ENCODE measurements at regions not wholly inside any gene's neighbourhood (a gene's known extent, or its start where the extent isn't known, plus 50 kb on each side); places are given as distances from the start of the nearest gene placed in this dataset.
"Not testable (repeated sequence)": the region's sequence is repeated elsewhere in the genome, so short reads cannot be mapped to it uniquely, and the experiment has no call there.

GRCh38 chr3:98690876-98691275 lies 72.3 kb upstream of the ST3GAL6 start:
- TF ChIP-seq CTCF (conservative IDR thresholded peaks at IDR 0.05; ENCODE audit: low read depth, low read length) = no peak
- DNase-seq (ENCODE audit: low read depth) = no peak
- H3K4me3 ChIP-seq (ENCODE audit: low read depth, low read length) = no peak overlapping the region

GRCh38 chr3:98691897-98692296 lies 71.2 kb upstream of the ST3GAL6 start:
- DNase-seq (ENCODE audit: low read depth) = no peak
- no peak for TF ChIP-seq CTCF (conservative IDR thresholded peaks at IDR 0.05; ENCODE audit: low read depth, low read length)
- no peak overlapping the region for H3K4me3 ChIP-seq (ENCODE audit: low read depth, low read length)

- no peak for TF ChIP-seq CTCF (conservative IDR thresholded peaks at IDR 0.05; ENCODE audit: low read depth, low read length)
- no peak overlapping the region for H3K4me3 ChIP-seq (ENCODE audit: low read depth, low read length)
- no peak for DNase-seq (ENCODE audit: low read depth)
Observed at GRCh38 chr3:98692787-98693473, 70.2 kb upstream of the ST3GAL6 start.

GRCh38 chr3:98695796-98696195 lies 67.3 kb upstream of the ST3GAL6 start:
- H3K4me3 ChIP-seq (ENCODE audit: low read depth, low read length) = no peak overlapping the region
- no peak for DNase-seq (ENCODE audit: low read depth)
- no peak for TF ChIP-seq CTCF (conservative IDR thresholded peaks at IDR 0.05; ENCODE audit: low read depth, low read length)

GRCh38 chr3:98696296-98696695 lies 66.8 kb upstream of the ST3GAL6 start:
- H3K4me3 ChIP-seq (ENCODE audit: low read depth, low read length); DNase-seq (ENCODE audit: low read depth): not testable (repeated sequence)

GRCh38 chr3:98697225-98697624 lies 65.9 kb upstream of the ST3GAL6 start:
- TF ChIP-seq CTCF (conservative IDR thresholded peaks at IDR 0.05; ENCODE audit: low read depth, low read length) = no peak
- no peak overlapping the region for H3K4me3 ChIP-seq (ENCODE audit: low read depth, low read length)
- no peak for DNase-seq (ENCODE audit: low read depth)

- no peak for DNase-seq (ENCODE audit: low read depth)
- no peak for TF ChIP-seq CTCF (conservative IDR thresholded peaks at IDR 0.05; ENCODE audit: low read depth, low read length)
Observed at GRCh38 chr3:98699132-98699531, 64.0 kb upstream of the ST3GAL6 start.

More at GRCh38 chr3:98699132-98699531, 64.0 kb upstream of the ST3GAL6 start:
- no peak overlapping the region for H3K4me3 ChIP-seq (ENCODE audit: low read depth, low read length)

Data from epithelial cell of proximal tubule (primary cell).